ENCODE measurements at regions not wholly inside any gene's neighbourhood (a gene's known extent, or its start where the extent isn't known, plus 50 kb on each side); places are given as distances from the start of the nearest gene placed in this dataset.

- TF ChIP-seq HOMEZ (CRISPR knock-in tag; IDR thresholded peaks at IDR 0.05; ENCODE audit: low read depth) (peak; percentile 95), NFE2 (CRISPR knock-in tag; IDR thresholded peaks at IDR 0.05) (no peak), GFI1 (CRISPR knock-in tag; IDR thresholded peaks at IDR 0.05; ENCODE audit: borderline replicate concordance) (0 out of 2 replicates have a peak, but pooled peaks have one; percentile 68), LRRFIP1 (CRISPR knock-in tag; conservative IDR thresholded peaks at IDR 0.05) (no peak), ZNF280D (CRISPR knock-in tag; IDR thresholded peaks at IDR 0.05) (no peak), RERE (CRISPR knock-in tag; IDR thresholded peaks at IDR 0.05; ENCODE audit: low read depth) (no peak), DDIT3 (CRISPR knock-in tag; IDR thresholded peaks at IDR 0.05) (no peak), HIC2 (CRISPR knock-in tag; IDR thresholded peaks at IDR 0.05; ENCODE audit: low read depth) (no peak), NCOA2 (CRISPR knock-in tag; IDR thresholded peaks at IDR 0.05) (peak; percentile 41; the same call in 1 of the 2 replicates), MLLT10 (CRISPR knock-in tag; IDR thresholded peaks at IDR 0.05) (no peak), RNF219 (CRISPR knock-in tag; IDR thresholded peaks at IDR 0.05) (no peak), ELF3 (CRISPR knock-in tag; IDR thresholded peaks at IDR 0.05) (no peak)
Observed at GRCh38 chr1:99579691-99580172, 66.2 kb upstream of the PALMD start (continued).
